ENCODE measurements at regions not wholly inside any gene's neighbourhood (a gene's known extent, or its start where the extent isn't known, plus 50 kb on each side); places are given as distances from the start of the nearest gene placed in this dataset.

GRCh38 chr15:98528046-98528725 lies 120.2 kb upstream of the IGF1R start:
- TF ChIP-seq CTCF (IDR thresholded peaks at IDR 0.05; ENCODE audit: low read depth, low read length, poor library complexity, severe bottlenecking) (no peak), EZH2phosphoT487 (IDR thresholded peaks at IDR 0.05; ENCODE audit: borderline replicate concordance, low read length) (no peak)
- Histone ChIP-seq H3K27ac (ENCODE audit: low read depth, low read length) (no peak overlapping the region), H3K9me2 (replicated peaks; ENCODE audit: control insufficient read depth, low read length) (no peaks in the 10 kb centered on the region), H4K20me1 (ENCODE audit: control insufficient read depth, insufficient read depth, low read depth, low read length) (no peaks in the 10 kb centered on the region), H3K4me2 (ENCODE audit: low read length) (no peak overlapping the region), H3F3A (ENCODE audit: control insufficient read depth, insufficient read depth) (no peaks in the 10 kb centered on the region), H3K4me3 (ENCODE audit: low read length) (no peak overlapping the region), H3K4me1 (ENCODE audit: control insufficient read depth, low read length) (no peaks in the 10 kb centered on the region), H3K36me3 (ENCODE audit: control insufficient read depth, low read length) (no peaks in the 10 kb centered on the region), H3K79me2 (ENCODE audit: control insufficient read depth, low read length) (no peaks in the 10 kb centered on the region), H3K27me3 (ENCODE audit: control insufficient read depth, low read length) (no peaks in the 10 kb centered on the region), H3K9me3 (ENCODE audit: control insufficient read depth, insufficient read depth, low read length) (no peaks in the 10 kb centered on the region)

- no peaks in the 10 kb centered on the region for H3K9me2 ChIP-seq (replicated peaks; ENCODE audit: control insufficient read depth, low read length)
- H3K4me2 ChIP-seq (ENCODE audit: low read length) = no peak overlapping the region
- H3K36me3 ChIP-seq (ENCODE audit: control insufficient read depth, low read length) = no peaks in the 10 kb centered on the region
- no peaks in the 10 kb centered on the region for H4K20me1 ChIP-seq (ENCODE audit: control insufficient read depth, insufficient read depth, low read depth, low read length)
- H3K9me3 ChIP-seq (ENCODE audit: control insufficient read depth, insufficient read depth, low read length) = no peaks in the 10 kb centered on the region
- no peaks in the 10 kb centered on the region for H3K27me3 ChIP-seq (ENCODE audit: control insufficient read depth, low read length)
- H3K4me1 ChIP-seq (ENCODE audit: control insufficient read depth, low read length) = no peaks in the 10 kb centered on the region
- H3K27ac ChIP-seq (ENCODE audit: low read depth, low read length) = no peak overlapping the region
- TF ChIP-seq EZH2phosphoT487 (IDR thresholded peaks at IDR 0.05; ENCODE audit: borderline replicate concordance, low read length) = no peak
- H3K79me2 ChIP-seq (ENCODE audit: control insufficient read depth, low read length) = no peaks in the 10 kb centered on the region
- H3F3A ChIP-seq (ENCODE audit: control insufficient read depth, insufficient read depth) = no peaks in the 10 kb centered on the region
- no peak overlapping the region for H3K4me3 ChIP-seq (ENCODE audit: low read length)
Observed at GRCh38 chr15:98529205-98530145, 118.9 kb upstream of the IGF1R start.

- Histone ChIP-seq H3K4me3 (ENCODE audit: low read length) (no peak overlapping the region), H3K27ac (ENCODE audit: low read depth, low read length) (no peak overlapping the region), H3K36me3 (ENCODE audit: control insufficient read depth, low read length) (no peaks in the 10 kb centered on the region), H3K4me2 (ENCODE audit: low read length) (no peak overlapping the region), H3K9me3 (ENCODE audit: control insufficient read depth, insufficient read depth, low read length) (no peaks in the 10 kb centered on the region), H3K27me3 (ENCODE audit: control insufficient read depth, low read length) (no peaks in the 10 kb centered on the region), H3K9me2 (replicated peaks; ENCODE audit: control insufficient read depth, low read length) (no peaks in the 10 kb centered on the region), H3F3A (ENCODE audit: control insufficient read depth, insufficient read depth) (no peaks in the 10 kb centered on the region), H4K20me1 (ENCODE audit: control insufficient read depth, insufficient read depth, low read depth, low read length) (no peaks in the 10 kb centered on the region), H3K79me2 (ENCODE audit: control insufficient read depth, low read length) (no peaks in the 10 kb centered on the region), H3K4me1 (ENCODE audit: control insufficient read depth, low read length) (no peaks in the 10 kb centered on the region)
- TF ChIP-seq CTCF (IDR thresholded peaks at IDR 0.05; ENCODE audit: low read depth, low read length, poor library complexity, severe bottlenecking) = no peak
Observed at GRCh38 chr15:98530570-98530969, 117.8 kb upstream of the IGF1R start.

- H3F3A ChIP-seq (ENCODE audit: control insufficient read depth, insufficient read depth) = no peaks in the 10 kb centered on the region
- H3K4me1 ChIP-seq (ENCODE audit: control insufficient read depth, low read length) = no peaks in the 10 kb centered on the region
- no peaks in the 10 kb centered on the region for H3K9me3 ChIP-seq (ENCODE audit: control insufficient read depth, insufficient read depth, low read length)
- H3K27ac ChIP-seq (ENCODE audit: low read depth, low read length) = no peak overlapping the region
- no peak overlapping the region for H3K4me2 ChIP-seq (ENCODE audit: low read length)
- H3K27me3 ChIP-seq (ENCODE audit: control insufficient read depth, low read length) = no peaks in the 10 kb centered on the region
- no peaks in the 10 kb centered on the region for H4K20me1 ChIP-seq (ENCODE audit: control insufficient read depth, insufficient read depth, low read depth, low read length)
- H3K4me3 ChIP-seq (ENCODE audit: low read length) = no peak overlapping the region
- TF ChIP-seq CTCF (IDR thresholded peaks at IDR 0.05; ENCODE audit: low read depth, low read length, poor library complexity, severe bottlenecking) (no peak), EZH2phosphoT487 (IDR thresholded peaks at IDR 0.05; ENCODE audit: borderline replicate concordance, low read length) (no peak)
- no peaks in the 10 kb centered on the region for H3K9me2 ChIP-seq (replicated peaks; ENCODE audit: control insufficient read depth, low read length)
- no peaks in the 10 kb centered on the region for H3K36me3 ChIP-seq (ENCODE audit: control insufficient read depth, low read length)
- no peaks in the 10 kb centered on the region for H3K79me2 ChIP-seq (ENCODE audit: control insufficient read depth, low read length)
Observed at GRCh38 chr15:98532063-98532462, 116.3 kb upstream of the IGF1R start.

Data from DOHH2 (cell line).